ENCODE measurements at regions not wholly inside any gene's neighbourhood (a gene's known extent, or its start where the extent isn't known, plus 50 kb on each side); places are given as distances from the start of the nearest gene placed in this dataset.

- Histone ChIP-seq H3K9me2 (replicated peaks; ENCODE audit: insufficient read depth, low read length) (no peaks in the 10 kb centered on the region), H3K79me2 (ENCODE audit: low read length) (no peaks in the 10 kb centered on the region), H2AFZ (ENCODE audit: low read length) (no peak overlapping the region), H3K4me1 (ENCODE audit: low read length) (no peaks in the 10 kb centered on the region), H3K9ac (ENCODE audit: low read length) (no peak overlapping the region), H3K27ac (ENCODE audit: low read length) (no peak overlapping the region), H3K9me3 (ENCODE audit: low read length) (no peaks in the 10 kb centered on the region), H3K27me3 (ENCODE audit: low read length) (no peaks in the 10 kb centered on the region), H3K36me3 (ENCODE audit: insufficient read depth, low read length) (no peaks in the 10 kb centered on the region), H4K20me1 (ENCODE audit: insufficient read depth, low read depth, low read length) (no peaks in the 10 kb centered on the region), H3K4me3 (ENCODE audit: low read length) (no peak overlapping the region), H3K4me2 (ENCODE audit: low read depth, low read length, poor library complexity, severe bottlenecking) (no peak overlapping the region)
- no peak for DNase-seq
Observed at GRCh38 chr16:86071611-86072240, 172.8 kb downstream of the IRF8 start.

- DNase-seq: peak; percentile 74
- Histone ChIP-seq H3K36me3 (ENCODE audit: insufficient read depth, low read length) (no peaks in the 10 kb centered on the region), H3K27me3 (ENCODE audit: low read length) (no peaks in the 10 kb centered on the region), H3K4me1 (ENCODE audit: low read length) (no peaks in the 10 kb centered on the region), H3K79me2 (ENCODE audit: low read length) (no peaks in the 10 kb centered on the region), H3K9me3 (ENCODE audit: low read length) (no peaks in the 10 kb centered on the region), H4K20me1 (ENCODE audit: insufficient read depth, low read depth, low read length) (no peaks in the 10 kb centered on the region), H2AFZ (ENCODE audit: low read length) (no peak overlapping the region), H3K9me2 (replicated peaks; ENCODE audit: insufficient read depth, low read length) (no peaks in the 10 kb centered on the region), H3K9ac (ENCODE audit: low read length) (no peak overlapping the region), H3K27ac (ENCODE audit: low read length) (no peak overlapping the region), H3K4me2 (ENCODE audit: low read depth, low read length, poor library complexity, severe bottlenecking) (no peak overlapping the region), H3K4me3 (ENCODE audit: low read length) (no peak overlapping the region)
Observed at GRCh38 chr16:86072328-86073102, 173.6 kb downstream of the IRF8 start.

- DNase-seq: no peak
- Histone ChIP-seq H3K9ac (ENCODE audit: low read length) (no peak overlapping the region), H3K9me2 (replicated peaks; ENCODE audit: insufficient read depth, low read length) (no peaks in the 10 kb centered on the region), H4K20me1 (ENCODE audit: insufficient read depth, low read depth, low read length) (no peaks in the 10 kb centered on the region), H3K27ac (ENCODE audit: low read length) (no peak overlapping the region), H3K4me1 (ENCODE audit: low read length) (no peaks in the 10 kb centered on the region), H3K79me2 (ENCODE audit: low read length) (no peaks in the 10 kb centered on the region), H2AFZ (ENCODE audit: low read length) (no peak overlapping the region), H3K27me3 (ENCODE audit: low read length) (no peaks in the 10 kb centered on the region), H3K4me2 (ENCODE audit: low read depth, low read length, poor library complexity, severe bottlenecking) (no peak overlapping the region), H3K9me3 (ENCODE audit: low read length) (no peaks in the 10 kb centered on the region), H3K4me3 (ENCODE audit: low read length) (no peak overlapping the region), H3K36me3 (ENCODE audit: insufficient read depth, low read length) (no peaks in the 10 kb centered on the region)
Observed at GRCh38 chr16:86073103-86073625, 174.2 kb downstream of the IRF8 start.

GRCh38 chr16:86073763-86074493 lies 175.0 kb downstream of the IRF8 start:
- no peak overlapping the region for H3K9ac ChIP-seq (ENCODE audit: low read length)
- no peak overlapping the region for H3K4me3 ChIP-seq (ENCODE audit: low read length)
- H4K20me1 ChIP-seq (ENCODE audit: insufficient read depth, low read depth, low read length): no peaks in the 10 kb centered on the region
- H3K36me3 ChIP-seq (ENCODE audit: insufficient read depth, low read length): no peaks in the 10 kb centered on the region
- H3K4me2 ChIP-seq (ENCODE audit: low read depth, low read length, poor library complexity, severe bottlenecking): no peak overlapping the region
- no peaks in the 10 kb centered on the region for H3K9me3 ChIP-seq (ENCODE audit: low read length)
- no peaks in the 10 kb centered on the region for H3K4me1 ChIP-seq (ENCODE audit: low read length)
- H2AFZ ChIP-seq (ENCODE audit: low read length): no peak overlapping the region
- H3K27me3 ChIP-seq (ENCODE audit: low read length): no peaks in the 10 kb centered on the region
- no peak overlapping the region for H3K27ac ChIP-seq (ENCODE audit: low read length)
- H3K79me2 ChIP-seq (ENCODE audit: low read length): no peaks in the 10 kb centered on the region
- no peak for DNase-seq
- H3K9me2 ChIP-seq (replicated peaks; ENCODE audit: insufficient read depth, low read length): no peaks in the 10 kb centered on the region

GRCh38 chr16:86074651-86075487 lies 175.9 kb downstream of the IRF8 start:
- Histone ChIP-seq H3K27me3 (ENCODE audit: low read length) (no peaks in the 10 kb centered on the region), H3K36me3 (ENCODE audit: insufficient read depth, low read length) (no peaks in the 10 kb centered on the region), H3K4me2 (ENCODE audit: low read depth, low read length, poor library complexity, severe bottlenecking) (no peak overlapping the region), H3K4me3 (ENCODE audit: low read length) (no peak overlapping the region), H3K9ac (ENCODE audit: low read length) (no peak overlapping the region), H3K9me3 (ENCODE audit: low read length) (no peaks in the 10 kb centered on the region), H3K4me1 (ENCODE audit: low read length) (no peaks in the 10 kb centered on the region), H3K27ac (ENCODE audit: low read length) (no peak overlapping the region), H4K20me1 (ENCODE audit: insufficient read depth, low read depth, low read length) (no peaks in the 10 kb centered on the region), H3K9me2 (replicated peaks; ENCODE audit: insufficient read depth, low read length) (no peaks in the 10 kb centered on the region), H3K79me2 (ENCODE audit: low read length) (no peaks in the 10 kb centered on the region), H2AFZ (ENCODE audit: low read length) (no peak overlapping the region)
- no peak for DNase-seq

GRCh38 chr16:86075488-86075785 lies 176.5 kb downstream of the IRF8 start:
- no peak overlapping the region for H3K4me2 ChIP-seq (ENCODE audit: low read depth, low read length, poor library complexity, severe bottlenecking)
- H4K20me1 ChIP-seq (ENCODE audit: insufficient read depth, low read depth, low read length): no peaks in the 10 kb centered on the region
- H3K27me3 ChIP-seq (ENCODE audit: low read length): no peaks in the 10 kb centered on the region
- no peak overlapping the region for H2AFZ ChIP-seq (ENCODE audit: low read length)
- no peaks in the 10 kb centered on the region for H3K36me3 ChIP-seq (ENCODE audit: insufficient read depth, low read length)
- H3K9ac ChIP-seq (ENCODE audit: low read length): no peak overlapping the region
- no peak overlapping the region for H3K4me3 ChIP-seq (ENCODE audit: low read length)
- no peaks in the 10 kb centered on the region for H3K4me1 ChIP-seq (ENCODE audit: low read length)
- no peaks in the 10 kb centered on the region for H3K9me3 ChIP-seq (ENCODE audit: low read length)
- H3K79me2 ChIP-seq (ENCODE audit: low read length): no peaks in the 10 kb centered on the region
- no peak overlapping the region for H3K27ac ChIP-seq (ENCODE audit: low read length)
- DNase-seq: no peak
- no peaks in the 10 kb centered on the region for H3K9me2 ChIP-seq (replicated peaks; ENCODE audit: insufficient read depth, low read length)

GRCh38 chr16:86075839-86076440 lies 177.0 kb downstream of the IRF8 start:
- Histone ChIP-seq H4K20me1 (ENCODE audit: insufficient read depth, low read depth, low read length) (no peaks in the 10 kb centered on the region), H3K79me2 (ENCODE audit: low read length) (no peaks in the 10 kb centered on the region), H3K4me2 (ENCODE audit: low read depth, low read length, poor library complexity, severe bottlenecking) (no peak overlapping the region), H3K9me2 (replicated peaks; ENCODE audit: insufficient read depth, low read length) (no peaks in the 10 kb centered on the region), H3K4me1 (ENCODE audit: low read length) (no peaks in the 10 kb centered on the region), H3K27ac (ENCODE audit: low read length) (no peak overlapping the region), H3K9ac (ENCODE audit: low read length) (no peak overlapping the region), H3K9me3 (ENCODE audit: low read length) (no peaks in the 10 kb centered on the region), H3K27me3 (ENCODE audit: low read length) (no peaks in the 10 kb centered on the region), H3K4me3 (ENCODE audit: low read length) (no peak overlapping the region), H3K36me3 (ENCODE audit: insufficient read depth, low read length) (no peaks in the 10 kb centered on the region), H2AFZ (ENCODE audit: low read length) (no peak overlapping the region)
- no peak for DNase-seq
